OCI-LY3 (cell line): ENCODE measurements at regions not wholly inside any gene's neighbourhood (a gene's known extent, or its start where the extent isn't known, plus 50 kb on each side); places are given as distances from the start of the nearest gene placed in this dataset.

Source experiments
- H2AFZ ChIP-seq: fragments of 200-600, 300-600 bp; shearing (Covaris generic); 2 replicates; pipeline ENCODE4 v1.6.0; 2014; ENCODE audit warnings: antibody characterized with exemption, low read depth, low read length
- H3K27ac ChIP-seq: fragments of 200-600, 300-600 bp; sonication (generic); 2 replicates; pipeline ENCODE4 v1.5.1; 2014; ENCODE audit warnings: mild to moderate bottlenecking, low read length, moderate library complexity, mixed read lengths
- H3K27me3 ChIP-seq: fragments of 200-600, 300-600 bp; sonication (generic); 2 replicates; pipeline ENCODE4 v1.6.1; 2014; ENCODE audit warnings: low read depth, low read length, mixed read lengths
- H3K36me3 ChIP-seq: fragments of 200-600, 300-600 bp; sonication (generic); replicated peaks from 2 replicates; pipeline ENCODE3; 2014; ENCODE audit warnings: low read depth, low read length, mixed read lengths
- H3K4me1 ChIP-seq: fragments of 300-600, 200-600 bp; sonication (generic); 2 replicates; pipeline ENCODE4 v1.6.1; 2014; ENCODE audit warnings: low read length, mixed read lengths
- H3K4me2 ChIP-seq: fragments of 200-600, 300-600 bp; sonication (generic); 2 replicates; pipeline ENCODE4 v1.6.1; 2014; ENCODE audit warnings: low read length, mixed read lengths
- H3K4me3 ChIP-seq: fragments of 300-600, 200-600 bp; sonication (generic); 2 replicates; pipeline ENCODE4 v1.5.1; 2014; ENCODE audit warnings: antibody characterized with exemption, mild to moderate bottlenecking, low read length, moderate library complexity
- H3K79me2 ChIP-seq: fragments of 300-600, 200-600 bp; shearing (Covaris generic); 2 replicates; pipeline ENCODE4 v1.6.1; 2014; ENCODE audit warnings: mild to moderate bottlenecking, low read length, mixed read lengths
- H3K9ac ChIP-seq: fragments of 300-600, 200-600 bp; shearing (Covaris generic); 2 replicates; pipeline ENCODE4 v1.6.0; 2014; ENCODE audit warnings: mild to moderate bottlenecking, low read length, moderate library complexity
- H3K9me3 ChIP-seq: fragments of 200-600, 300-600 bp; shearing (Covaris generic); 2 replicates; pipeline ENCODE4 v1.6.1; 2014; ENCODE audit warnings: low read length, mixed read lengths; ENCODE audit not compliant: insufficient read depth
- H4K20me1 ChIP-seq: fragments of 200-600, 300-600 bp; sonication (generic); 2 replicates; pipeline ENCODE4 v1.6.1; 2016; ENCODE audit warnings: low read length, mixed read lengths; ENCODE audit not compliant: insufficient read depth
- CTCF ChIP-seq: fragments of 200-600, 300-600 bp; sonication (generic); IDR thresholded peaks from 2 replicates; pipeline ENCODE4 v1.5.1; 2014; ENCODE audit warnings: antibody characterized with exemption, low read length, low read depth
- EZH2phosphoT487 ChIP-seq: fragments of 200-600 bp; shearing (Covaris generic); IDR thresholded peaks from 2 replicates; pipeline ENCODE4 v1.6.1; 2018; ENCODE audit warnings: antibody characterized with exemption, mixed run types, low read depth

GRCh38 chr6:169144356-169144755, 109.3 kb downstream of the THBS2 start:
- no peak overlapping the region for H2AFZ ChIP-seq
- H3K27ac ChIP-seq: no peak overlapping the region
- no peaks in the 10 kb centered on the region for H3K79me2 ChIP-seq
- no peak overlapping the region for H3K4me3 ChIP-seq
- no peaks in the 10 kb centered on the region for H4K20me1 ChIP-seq
- H3K36me3 ChIP-seq: no peaks in the 10 kb centered on the region
- no peak overlapping the region for H3K4me2 ChIP-seq
- TF ChIP-seq CTCF: no peak
- TF ChIP-seq EZH2phosphoT487: no peak
- peaks cover 3% of the 10 kb centered on the region; the same call in 1 of the 2 replicates for H3K9me3 ChIP-seq
- H3K9ac ChIP-seq: no peak overlapping the region
- H3K4me1 ChIP-seq: no peaks in the 10 kb centered on the region
- no peaks in the 10 kb centered on the region for H3K27me3 ChIP-seq

GRCh38 chr6:169142538-169142844, 111.2 kb downstream of the THBS2 start:
- Histone ChIP-seq H3K9me3 (no peaks in the 10 kb centered on the region), H3K27me3 (no peaks in the 10 kb centered on the region), H4K20me1 (no peaks in the 10 kb centered on the region), H3K4me2 (no peak overlapping the region), H3K27ac (no peak overlapping the region), H3K79me2 (no peaks in the 10 kb centered on the region), H3K9ac (no peak overlapping the region), H3K4me1 (no peaks in the 10 kb centered on the region), H3K4me3 (no peak overlapping the region), H3K36me3 (no peaks in the 10 kb centered on the region), H2AFZ (no peak overlapping the region)
- TF ChIP-seq EZH2phosphoT487 (no peak), CTCF (no peak)

GRCh38 chr6:169141671-169142537, 111.7 kb downstream of the THBS2 start:
- Histone ChIP-seq H3K27me3 (no peaks in the 10 kb centered on the region), H3K36me3 (no peaks in the 10 kb centered on the region), H3K4me3 (no peak overlapping the region), H2AFZ (no peak overlapping the region), H3K9ac (no peak overlapping the region), H3K9me3 (no peaks in the 10 kb centered on the region), H4K20me1 (no peaks in the 10 kb centered on the region), H3K4me2 (no peak overlapping the region), H3K79me2 (no peaks in the 10 kb centered on the region), H3K27ac (no peak overlapping the region), H3K4me1 (no peaks in the 10 kb centered on the region)
- TF ChIP-seq CTCF: no peak
- TF ChIP-seq EZH2phosphoT487: no peak

GRCh38 chr6:169140986-169141495, 112.6 kb downstream of the THBS2 start:
- Histone ChIP-seq H4K20me1 (no peaks in the 10 kb centered on the region), H3K27me3 (no peaks in the 10 kb centered on the region), H3K4me3 (no peak overlapping the region), H3K4me2 (no peak overlapping the region), H3K27ac (no peak overlapping the region), H3K4me1 (no peaks in the 10 kb centered on the region), H3K36me3 (no peaks in the 10 kb centered on the region), H3K9ac (no peak overlapping the region), H2AFZ (no peak overlapping the region), H3K9me3 (no peaks in the 10 kb centered on the region), H3K79me2 (no peaks in the 10 kb centered on the region)
- TF ChIP-seq CTCF (no peak), EZH2phosphoT487 (no peak)
